GM19240 (cell line): ENCODE measurements at regions not wholly inside any gene's neighbourhood (a gene's known extent, or its start where the extent isn't known, plus 50 kb on each side); places are given as distances from the start of the nearest gene placed in this dataset.
"Not testable (repeated sequence)": the region's sequence is repeated elsewhere in the genome, so short reads cannot be mapped to it uniquely, and the experiment has no call there.

Experiments
- DNase-seq: peaks from one replicate; pipeline ENCODE4 v3.0.0; 2011; ENCODE audit warnings: low spot score; ENCODE audit not compliant: insufficient read length

GRCh38 chr22:48736593-48737460, 1090.8 kb downstream of the BRD1 start:
- no peak for DNase-seq

GRCh38 chr22:48734961-48735360, 1092.7 kb downstream of the BRD1 start:
- DNase-seq, result no peak

GRCh38 chr22:48734359-48734758, 1093.3 kb downstream of the BRD1 start:
- DNase-seq, result no peak

- no peak for DNase-seq
Measured at GRCh38 chr22:48729499-48730171, 1098.0 kb downstream of the BRD1 start.

GRCh38 chr22:48727454-48728058, 1100.1 kb downstream of the BRD1 start:
- DNase-seq, result no peak

GRCh38 chr22:48724899-48725298, 1102.8 kb downstream of the BRD1 start:
- DNase-seq, result no peak

GRCh38 chr22:48722661-48723060, 1105.0 kb downstream of the BRD1 start:
- no peak for DNase-seq

- no peak for DNase-seq
Measured at GRCh38 chr22:48721395-48721669, 1106.3 kb downstream of the BRD1 start.

- DNase-seq, result no peak
Measured at GRCh38 chr22:48720662-48721394, 1106.8 kb downstream of the BRD1 start.

GRCh38 chr22:48719978-48720661, 1107.6 kb downstream of the BRD1 start:
- DNase-seq, result no peak

GRCh38 chr22:48718818-48719500, 1108.7 kb downstream of the BRD1 start:
- no peak for DNase-seq

GRCh38 chr22:48717883-48718817, 1109.5 kb downstream of the BRD1 start:
- DNase-seq, result no peak

- no peak for DNase-seq
Measured at GRCh38 chr22:48717076-48717810, 1110.4 kb downstream of the BRD1 start.

GRCh38 chr22:48716154-48716553, 1111.5 kb downstream of the BRD1 start:
- not testable (repeated sequence) for DNase-seq

- DNase-seq, result no peak
Measured at GRCh38 chr22:48715511-48715910, 1112.2 kb downstream of the BRD1 start.

- no peak for DNase-seq
Measured at GRCh38 chr22:48714231-48714630, 1113.4 kb downstream of the BRD1 start.

- no peak for DNase-seq
Measured at GRCh38 chr22:48713272-48714205, 1114.1 kb downstream of the BRD1 start.
